SK-N-MC (cell line): ENCODE measurements at regions not wholly inside any gene's neighbourhood (a gene's known extent, or its start where the extent isn't known, plus 50 kb on each side); places are given as distances from the start of the nearest gene placed in this dataset.

Source experiments
- EZH2 ChIP-seq: fragments of 200-600 bp; sonication (generic); IDR thresholded peaks from one replicate; pipeline ENCODE4 v1.6.1; 2017; ENCODE audit warnings: antibody characterized with exemption
- FOXP2 ChIP-seq: optimal IDR thresholded peaks from 2 replicates; pipeline ENCODE3; 2011; ENCODE audit warnings: mild to moderate bottlenecking, moderate library complexity; ENCODE audit not compliant: insufficient read depth; ENCODE audit errors: extremely low read length, control extremely low read depth
- POLR2AphosphoS5 ChIP-seq: IDR thresholded peaks from 2 replicates; pipeline ENCODE4 v1.6.1; 2012; ENCODE audit warnings: mild to moderate bottlenecking, low read depth, low read length, borderline replicate concordance

GRCh38 chr5:67494186-67494855 lies 297.7 kb upstream of the CD180 start:
- no peak for TF ChIP-seq POLR2AphosphoS5
- no peak for TF ChIP-seq EZH2
- TF ChIP-seq FOXP2, result no peak
